ENCODE measurements at regions not wholly inside any gene's neighbourhood (a gene's known extent, or its start where the extent isn't known, plus 50 kb on each side); places are given as distances from the start of the nearest gene placed in this dataset.

DNA sequence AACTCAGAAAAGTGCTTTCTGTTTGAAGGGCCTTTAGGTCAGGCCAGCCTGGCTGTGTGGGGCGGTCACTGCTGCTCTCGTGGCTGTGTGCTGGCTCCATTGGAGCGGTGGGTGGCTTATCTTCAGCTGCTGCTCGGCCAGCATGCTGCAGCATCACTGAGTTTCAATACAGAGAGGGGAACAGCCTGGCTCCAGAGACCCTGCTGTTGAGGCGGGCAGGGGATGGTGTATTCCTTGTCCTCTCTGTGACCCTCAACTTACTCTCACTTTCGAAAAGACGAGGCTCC is 248.5 kb upstream of the ONECUT1 start:
- Histone ChIP-seq H3K9ac (ENCODE audit: low read length) (no peak overlapping the region), H3K9me3 (ENCODE audit: control insufficient read depth in 1 of 2, insufficient read depth in 1 of 2, low read depth in 1 of 2, low read length in 2 of 2) (no peaks in the 10 kb centered on the region), H3K4me2 (ENCODE audit: low read length) (no peak overlapping the region), H3K4me3 (replicated peaks in 1 of 2; ENCODE audit: low read depth in 1 of 2, low read length in 2 of 2) (no peak overlapping the region), H3K4me1 (ENCODE audit: control insufficient read depth in 1 of 2, insufficient read depth in 2 of 2, low read length in 2 of 2) (no peaks in the 10 kb centered on the region), H3K79me2 (ENCODE audit: insufficient read depth, low read length) (no peaks in the 10 kb centered on the region), H3K27me3 (ENCODE audit: insufficient read depth, low read length) (no peaks in the 10 kb centered on the region), H3K27ac (ENCODE audit: low read depth, low read length) (no peak overlapping the region), H3K9me2 (ENCODE audit: insufficient read depth) (no peaks in the 10 kb centered on the region), H3K36me3 (ENCODE audit: control insufficient read depth in 1 of 2, insufficient read depth in 2 of 2, low read length in 2 of 2) (no peaks in the 10 kb centered on the region), H4K20me1 (ENCODE audit: insufficient read depth) (no peaks in the 10 kb centered on the region), H2AFZ (ENCODE audit: low read depth, low read length, poor library complexity, severe bottlenecking) (no peak overlapping the region)
- TF ChIP-seq EZH2 (IDR thresholded peaks at IDR 0.05) (no peak), POLR2A (IDR thresholded peaks at IDR 0.05; ENCODE audit: borderline replicate concordance, extremely low read depth, insufficient read depth, insufficient read length) (no peak), SRF (IDR thresholded peaks at IDR 0.05; ENCODE audit: low read depth) (no peak), YY1 (IDR thresholded peaks at IDR 0.05; ENCODE audit: extremely low read depth, insufficient replicate concordance, low read depth, low read length) (no peak), FOSL1 (IDR thresholded peaks at IDR 0.05; ENCODE audit: low read depth) (no peak), TCF7L2 (IDR thresholded peaks at IDR 0.05; ENCODE audit: borderline replicate concordance, extremely low read depth, insufficient read depth, insufficient read length) (no peak), EZH2phosphoT487 (IDR thresholded peaks at IDR 0.05; ENCODE audit: borderline replicate concordance) (no peak), ZFX (IDR thresholded peaks at IDR 0.05) (no peak), EGR1 (IDR thresholded peaks at IDR 0.05; ENCODE audit: low read depth) (no peak), ZNF274 (IDR thresholded peaks at IDR 0.05; ENCODE audit: low read depth, low read length) (no peak), CBX3 (IDR thresholded peaks at IDR 0.05; ENCODE audit: low read depth) (no peak)
- TF ChIP-seq, protein P1, sequence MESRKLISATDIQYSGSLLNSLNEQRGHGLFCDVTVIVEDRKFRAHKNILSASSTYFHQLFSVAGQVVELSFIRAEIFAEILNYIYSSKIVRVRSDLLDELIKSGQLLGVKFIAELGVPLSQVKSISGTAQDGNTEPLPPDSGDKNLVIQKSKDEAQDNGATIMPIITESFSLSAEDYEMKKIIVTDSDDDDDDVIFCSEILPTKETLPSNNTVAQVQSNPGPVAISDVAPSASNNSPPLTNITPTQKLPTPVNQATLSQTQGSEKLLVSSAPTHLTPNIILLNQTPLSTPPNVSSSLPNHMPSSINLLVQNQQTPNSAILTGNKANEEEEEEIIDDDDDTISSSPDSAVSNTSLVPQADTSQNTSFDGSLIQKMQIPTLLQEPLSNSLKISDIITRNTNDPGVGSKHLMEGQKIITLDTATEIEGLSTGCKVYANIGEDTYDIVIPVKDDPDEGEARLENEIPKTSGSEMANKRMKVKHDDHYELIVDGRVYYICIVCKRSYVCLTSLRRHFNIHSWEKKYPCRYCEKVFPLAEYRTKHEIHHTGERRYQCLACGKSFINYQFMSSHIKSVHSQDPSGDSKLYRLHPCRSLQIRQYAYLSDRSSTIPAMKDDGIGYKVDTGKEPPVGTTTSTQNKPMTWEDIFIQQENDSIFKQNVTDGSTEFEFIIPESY (IDR thresholded peaks at IDR 0.05; ENCODE audit: extremely low read depth, insufficient replicate concordance, low read length) = no peak
- ChIA-PET POLR2A (no interaction called here), CTCF (no interaction called here), RAD21 (ENCODE audit: low non-redundant PET in 1 of 2, low total read pairs in 2 of 2, uncharacterized antibody in 2 of 2, unreplicated experiment in 2 of 2) (no interaction called here)
- BruUV-seq (replicated peaks) = no TSS peak
- intact Hi-C loops (cut with micrococcal nuclease) = no loop called here
- ATAC-seq (no peak), DNase-seq (ENCODE audit: low read depth, low spot score) (no peak)
